K562 (cell line): ENCODE measurements at regions not wholly inside any gene's neighbourhood (a gene's known extent, or its start where the extent isn't known, plus 50 kb on each side); places are given as distances from the start of the nearest gene placed in this dataset.

Experiments
- ATAC-seq: fragments of 200-7000 bp; cut with Tn5 transposase; 3 replicates; pipeline ENCODE4 v1.9.1; 2020; ENCODE audit warnings: moderate library complexity
- BruUV-seq: library from RNA; stranded (reverse); fragments of 400-500 nt; replicated peaks from 2 replicates; lab custom pipeline; 2021; lab: Mats Ljungman, UMichigan
- CTCF ChIA-PET: fragments of 300-600 bp; formaldehyde crosslinking; extraction: SDS; loops from one replicate; lab custom pipeline; 2021; ENCODE audit warnings: low intra/inter-chr PET ratio; lab: Yijun Ruan, JAX
- POLR2A ChIA-PET: fragments of 300-600, 350-650 bp; sonication (Branson Sonifier 250); formaldehyde crosslinking; extraction: SDS; loops from one replicate; lab custom pipeline; 2021; ENCODE audit warnings: antibody characterized with exemption, inconsistent platforms; lab: Yijun Ruan, JAX
- DNase-seq, 4 experiments: peaks; one replicate each; pipeline versions ENCODE4 v3.0.0 to v3.0.0-alpha.2; 2011 to 2018; ENCODE audit warnings: low spot score in 3 of 4, mixed read lengths in 3 of 4; ENCODE audit errors: extremely low read depth in 1 of 4
- FAIRE-seq: peaks from 2 replicates; lab custom pipeline; 2011; peaks lifted over from hg19 to GRCh38; lab: Jason Lieb, UNC
- H2AFZ ChIP-seq: 2 replicates; pipeline ENCODE4 v1.6.0; 2011; ENCODE audit warnings: low read depth, low read length, control low read depth, inconsistent platforms
- H3K27ac ChIP-seq: fragments of 200-600 bp; 3 replicates; pipeline ENCODE4 v1.8.0; 2011; ENCODE audit warnings: low read depth, mild to moderate bottlenecking, control low read depth, inconsistent platforms, low read length, moderate library complexity, mixed read lengths; ENCODE audit errors: extremely low read depth
- H3K27me3 ChIP-seq, 2 experiments: fragments of 300-600 bp in 1 of 2; 2 replicates in 1 of 2; 3 replicates in 1 of 2; pipeline versions ENCODE4 v1.6.0 to v1.8.0; 2011; ENCODE audit warnings: inconsistent platforms in 2 of 2, low read length in 2 of 2, mild to moderate bottlenecking in 1 of 2, mixed read lengths in 1 of 2, moderate library complexity in 1 of 2; ENCODE audit not compliant: control insufficient read depth in 2 of 2, insufficient read depth in 2 of 2
- H3K36me3 ChIP-seq: fragments of 300-600 bp; 3 replicates; pipeline ENCODE4 v1.8.0; 2011; ENCODE audit warnings: mild to moderate bottlenecking, low read length, inconsistent platforms; ENCODE audit not compliant: control insufficient read depth, insufficient read depth
- H3K4me1 ChIP-seq, 2 experiments: fragments of 200-600 bp in 1 of 2; replicated peaks in 1 of 2; 2 replicates in 1 of 2; 3 replicates in 1 of 2; pipeline versions ENCODE4 v1.5.1 to v1.8.0; 2011; ENCODE audit warnings: inconsistent platforms in 2 of 2, low read length in 2 of 2, mild to moderate bottlenecking in 1 of 2, mixed read lengths in 1 of 2, moderate library complexity in 1 of 2; ENCODE audit not compliant: control insufficient read depth in 2 of 2, insufficient read depth in 2 of 2
- H3K4me2 ChIP-seq: 2 replicates; pipeline ENCODE4 v1.6.1; 2011; ENCODE audit warnings: low read length, control low read depth, inconsistent platforms, mixed read lengths; ENCODE audit not compliant: insufficient read depth
- H3K4me3 ChIP-seq: fragments of 200-600 bp; sonication (generic), shearing (Covaris generic); 2 replicates; pipeline ENCODE4 v1.5.1; 2016; ENCODE audit warnings: control low read depth, inconsistent platforms
- H3K79me2 ChIP-seq: fragments of 200-600 bp; 3 replicates; pipeline ENCODE4 v1.8.0; 2011; ENCODE audit warnings: low read length, inconsistent platforms; ENCODE audit not compliant: control insufficient read depth, insufficient read depth
- H3K9ac ChIP-seq, 2 experiments: 2 replicates each; pipeline versions ENCODE4 v1.6.0 to v1.6.1; 2011; ENCODE audit warnings: low read depth in 2 of 2, low read length in 2 of 2, control low read depth in 1 of 2, inconsistent platforms in 1 of 2, mild to moderate bottlenecking in 1 of 2, mixed read lengths in 1 of 2; ENCODE audit not compliant: insufficient read depth in 1 of 2
- H3K9me1 ChIP-seq: one replicate; pipeline ENCODE4 v1.6.0; 2011; ENCODE audit warnings: inconsistent platforms, mild to moderate bottlenecking, low read length, moderate library complexity; ENCODE audit not compliant: control insufficient read depth, insufficient read depth
- H3K9me3 ChIP-seq: replicated peaks from 2 replicates; pipeline ENCODE4 v1.5.1; 2011; ENCODE audit warnings: low read depth, low read length, inconsistent platforms; ENCODE audit not compliant: control insufficient read depth, insufficient read depth
- H4K20me1 ChIP-seq: replicated peaks from 2 replicates; pipeline ENCODE4 v1.6.1; 2011; ENCODE audit warnings: low read length, inconsistent platforms, mixed read lengths; ENCODE audit not compliant: control insufficient read depth, insufficient read depth
- ARID1B ChIP-seq: fragments of 450-650 bp; IDR thresholded peaks from 2 replicates; pipeline ENCODE4 v1.6.1; 2016; ENCODE audit warnings: antibody characterized with exemption, mild to moderate bottlenecking, inconsistent platforms
- ELF1 ChIP-seq: fragments of 200-800 bp; sonication (Bioruptor generic); IDR thresholded peaks from 2 replicates; pipeline ENCODE4 v1.6.1; 2016; ENCODE audit warnings: missing genetic modification characterization, missing compliant biosample characterization
- HNRNPLL ChIP-seq: fragments of 200-400 bp; formaldehyde crosslinking; IDR thresholded peaks from 2 replicates; pipeline ENCODE4 v1.6.1; 2017; ENCODE audit warnings: low read length, low read depth, mild to moderate bottlenecking; ENCODE audit not compliant: poor library complexity, severe bottlenecking
- RAD21 ChIP-seq, 2 experiments: fragments of 250-450 bp in 1 of 2; fragments of 450-650 bp in 1 of 2; sonication (Bioruptor Pico) in 1 of 2; formaldehyde crosslinking in 1 of 2; IDR thresholded peaks in 1 of 2; conservative IDR thresholded peaks in 1 of 2; 2 replicates each; pipeline versions ENCODE4 v1.4.0 to v1.8.0; 2020 to 2022; ENCODE audit warnings: mild to moderate bottlenecking in 2 of 2, moderate library complexity in 1 of 2
- TAL1 ChIP-seq: fragments of 450-650 bp; IDR thresholded peaks from 2 replicates; pipeline ENCODE4 v1.6.1; 2016; ENCODE audit warnings: mild to moderate bottlenecking
- ZBTB17 ChIP-seq: fragments of 450-650 bp; formaldehyde crosslinking; IDR thresholded peaks from 2 replicates; pipeline ENCODE4 v1.4.0; 2020; ENCODE audit warnings: mild to moderate bottlenecking
- ZFPM2 ChIP-seq: fragments of 250-450 bp; sonication (Bioruptor Pico); IDR thresholded peaks from 2 replicates; pipeline ENCODE4 v1.5.1; 2022; ENCODE audit warnings: mild to moderate bottlenecking
- WGBS: fragments of 100-300 bp; shearing (Covaris generic); methylation state at CpG from one replicate; pipeline ENCODE4 v1.1.6; 2016; ENCODE audit warnings: low coverage, mixed read lengths; ENCODE audit not compliant: insufficient coverage; ENCODE audit errors: missing lambda C conversion rate; 5-methylcytosine and 5-hydroxymethylcytosine counted together
- in situ Hi-C: fragments of 300-500 bp; cut with MboI; formaldehyde crosslinking; loops from 4 replicates; pipeline ENCODE4 v1.15.0; 2018; ENCODE audit warnings: inconsistent platforms, mixed read lengths
- intact Hi-C: fragments of 100-400 bp; cut with micrococcal nuclease; formaldehyde crosslinking; loops from 2 replicates; pipeline ENCODE4 v1.14.2; 2022
- TF ChIP-seq, protein P1 (sequence below): sonication (generic); formaldehyde crosslinking; IDR thresholded peaks from 2 replicates; pipeline ENCODE4 v1.8.0; 2022; ENCODE audit warnings: mild to moderate bottlenecking, missing genetic modification reagents
- TF ChIP-seq, protein P2 (sequence below), 3 experiments: IDR thresholded peaks in 2 of 3; conservative IDR thresholded peaks in 1 of 3; 2 replicates each; pipeline ENCODE4 v1.5.1; 2011 to 2012; ENCODE audit warnings: low read length in 3 of 3, mild to moderate bottlenecking in 3 of 3, control low read depth in 2 of 3, improper control_type of control experiment in 1 of 3, inconsistent platforms in 1 of 3, low read depth in 1 of 3, mixed read lengths in 1 of 3, moderate library complexity in 1 of 3; ENCODE audit not compliant: insufficient read depth in 2 of 3

DNA sequence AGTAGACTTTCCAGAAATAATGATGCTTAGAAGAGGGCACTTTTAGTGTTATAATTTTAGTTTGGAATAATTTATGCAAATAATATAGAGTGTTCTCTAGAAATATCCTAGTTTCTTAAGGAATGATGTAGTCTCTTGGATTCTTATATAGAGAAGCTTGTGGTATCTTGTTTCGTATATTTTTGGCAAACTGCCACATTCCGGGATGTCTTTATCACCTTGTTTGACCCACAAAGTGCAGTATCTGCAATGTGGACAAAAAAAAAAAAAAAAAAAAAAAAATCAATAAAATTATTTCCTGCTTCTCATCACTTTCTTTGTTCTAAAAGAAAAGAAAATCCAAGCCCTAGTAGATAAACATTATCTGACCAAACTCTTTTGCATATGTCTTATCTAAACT, 1577.7 kb upstream of the TENM3 start:
- H3K9ac ChIP-seq, result no peak overlapping the region
- ChIA-PET CTCF (no interaction called here), POLR2A (no interaction called here)
- TF ChIP-seq TAL1, result no peak
- TF ChIP-seq ELF1 (tag), result no peak
- TF ChIP-seq HNRNPLL, result no peak
- no peak overlapping the region for H3K4me3 ChIP-seq
- H3K4me1 ChIP-seq, result no peaks in the 10 kb centered on the region
- no peak for DNase-seq
- no peaks in the 10 kb centered on the region for H3K9me3 ChIP-seq
- H2AFZ ChIP-seq, result no peak overlapping the region
- in situ Hi-C loops, result no loop called here
- H3K36me3 ChIP-seq, result no peaks in the 10 kb centered on the region
- no peak for FAIRE-seq
- 0% methylated on average over 2 of the region's 2 CpGs for WGBS
- H3K27ac ChIP-seq, result no peak overlapping the region
- no peak overlapping the region for H3K4me2 ChIP-seq
- no peaks in the 10 kb centered on the region for H3K79me2 ChIP-seq
- no TSS peak for BruUV-seq
- no peaks in the 10 kb centered on the region for H4K20me1 ChIP-seq
- H3K9me1 ChIP-seq, result no peaks in the 10 kb centered on the region
- intact Hi-C loops, result loop anchor here (2.0 kb wide), 1 partner anchor 863 kb away; no protein-coding TSS in a partner anchor
- H3K27me3 ChIP-seq, result no peaks in the 10 kb centered on the region
- ATAC-seq, result no peak

DNA sequence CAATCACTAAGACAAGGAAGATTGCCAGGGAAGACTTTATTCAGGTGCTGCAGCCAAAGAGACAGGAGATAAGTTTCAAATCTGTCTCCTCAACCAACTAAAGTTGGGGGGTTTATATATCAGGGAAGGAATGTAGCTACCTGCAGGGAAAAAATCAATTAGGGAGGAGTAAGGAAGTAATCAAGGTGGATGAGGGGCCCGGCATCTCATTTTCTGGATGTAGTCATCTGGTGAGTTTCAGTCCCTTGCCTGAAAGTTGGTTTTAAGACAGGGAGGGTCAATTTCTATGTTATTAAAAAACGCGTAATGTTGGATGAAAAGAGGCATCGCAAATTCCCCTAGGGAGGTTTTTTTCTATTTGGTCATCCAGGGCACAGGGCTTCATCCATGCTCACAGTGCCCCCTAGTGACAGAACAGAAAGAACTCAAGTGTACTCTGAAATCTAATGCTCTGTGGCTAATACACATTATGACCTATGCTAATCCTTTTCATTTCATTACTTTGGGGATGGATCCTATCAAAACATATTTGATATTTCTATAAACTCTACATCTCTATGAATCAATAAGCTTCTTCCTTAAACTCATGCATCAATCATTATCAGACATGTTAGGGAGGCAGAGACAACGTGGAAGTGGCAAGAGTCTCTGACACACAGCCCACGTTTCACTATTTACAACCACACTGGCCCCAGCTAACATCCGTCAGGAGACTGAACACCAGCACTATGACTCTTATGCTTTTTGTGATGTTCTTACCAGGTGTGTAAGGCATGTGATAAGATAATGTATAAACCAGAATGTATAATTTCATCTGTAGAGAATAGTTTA, 1577.0 kb upstream of the TENM3 start:
- no peaks in the 10 kb centered on the region for H3K27me3 ChIP-seq
- 3% methylated on average over 7 of the region's 7 CpGs for WGBS
- in situ Hi-C loops (no loop called here), intact Hi-C loops (loop anchor here (2.0 kb wide), 1 partner anchor 863 kb away; no protein-coding TSS in a partner anchor)
- H3K4me3 ChIP-seq, result no peak overlapping the region
- H3K36me3 ChIP-seq, result no peaks in the 10 kb centered on the region
- no peaks in the 10 kb centered on the region for H3K79me2 ChIP-seq
- no peaks in the 10 kb centered on the region for H3K9me1 ChIP-seq
- ATAC-seq (peak; percentile 57; the same call in 1 of the 3 replicates), DNase-seq (peak; percentile 12 to 45 (median 27)), FAIRE-seq (no peak)
- TF ChIP-seq ZFPM2 (CRISPR knock-in tag) (no peak), ZBTB17 (no peak), RAD21 (CRISPR knock-in tag; conservative IDR thresholded peaks at IDR 0.05 in 1 of 2, IDR thresholded peaks at IDR 0.05 in 1 of 2) (peak; percentile 27 to 46; a peak in 3 of 4 replicates), ARID1B (no peak)
- TF ChIP-seq, protein P1, sequence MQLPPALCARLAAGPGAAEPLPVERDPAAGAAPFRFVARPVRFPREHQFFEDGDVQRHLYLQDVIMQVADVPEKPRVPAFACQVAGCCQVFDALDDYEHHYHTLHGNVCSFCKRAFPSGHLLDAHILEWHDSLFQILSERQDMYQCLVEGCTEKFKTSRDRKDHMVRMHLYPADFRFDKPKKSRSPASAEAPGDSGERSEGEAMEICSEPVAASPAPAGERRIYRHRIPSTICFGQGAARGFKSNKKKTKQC, result no peak
- TF ChIP-seq, protein P2, sequence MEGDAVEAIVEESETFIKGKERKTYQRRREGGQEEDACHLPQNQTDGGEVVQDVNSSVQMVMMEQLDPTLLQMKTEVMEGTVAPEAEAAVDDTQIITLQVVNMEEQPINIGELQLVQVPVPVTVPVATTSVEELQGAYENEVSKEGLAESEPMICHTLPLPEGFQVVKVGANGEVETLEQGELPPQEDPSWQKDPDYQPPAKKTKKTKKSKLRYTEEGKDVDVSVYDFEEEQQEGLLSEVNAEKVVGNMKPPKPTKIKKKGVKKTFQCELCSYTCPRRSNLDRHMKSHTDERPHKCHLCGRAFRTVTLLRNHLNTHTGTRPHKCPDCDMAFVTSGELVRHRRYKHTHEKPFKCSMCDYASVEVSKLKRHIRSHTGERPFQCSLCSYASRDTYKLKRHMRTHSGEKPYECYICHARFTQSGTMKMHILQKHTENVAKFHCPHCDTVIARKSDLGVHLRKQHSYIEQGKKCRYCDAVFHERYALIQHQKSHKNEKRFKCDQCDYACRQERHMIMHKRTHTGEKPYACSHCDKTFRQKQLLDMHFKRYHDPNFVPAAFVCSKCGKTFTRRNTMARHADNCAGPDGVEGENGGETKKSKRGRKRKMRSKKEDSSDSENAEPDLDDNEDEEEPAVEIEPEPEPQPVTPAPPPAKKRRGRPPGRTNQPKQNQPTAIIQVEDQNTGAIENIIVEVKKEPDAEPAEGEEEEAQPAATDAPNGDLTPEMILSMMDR (IDR thresholded peaks at IDR 0.05 in 2 of 3, conservative IDR thresholded peaks at IDR 0.05 in 1 of 3; ENCODE audit: insufficient read depth in 2 of 3, low read depth in 1 of 3, low read length in 3 of 3), result peak in 2 of 3 experiments; percentile 36 to 40; a peak in 3 of 6 replicates
- CTCF ChIA-PET, result no interaction called here
- no peak overlapping the region for H2AFZ ChIP-seq
- no peaks in the 10 kb centered on the region for H3K4me1 ChIP-seq
- no TSS peak for BruUV-seq
- H3K9ac ChIP-seq, result no peak overlapping the region
- H3K9me3 ChIP-seq, result no peaks in the 10 kb centered on the region
- H3K27ac ChIP-seq, result no peak overlapping the region
- H3K4me2 ChIP-seq, result no peak overlapping the region
- POLR2A ChIA-PET, result no interaction called here
- H4K20me1 ChIP-seq, result no peaks in the 10 kb centered on the region
